K562 (cell line): ENCODE measurements at regions not wholly inside any gene's neighbourhood (a gene's known extent, or its start where the extent isn't known, plus 50 kb on each side); places are given as distances from the start of the nearest gene placed in this dataset.

Source experiments
- ATF1 ChIP-seq, 2 experiments: fragments of 450-650 bp in 1 of 2; IDR thresholded peaks; 2 replicates each; pipeline ENCODE4 v1.6.1; 2016; ENCODE audit warnings: missing compliant biosample characterization in 1 of 2, missing genetic modification characterization in 1 of 2
- BRCA1 ChIP-seq, 2 experiments: fragments of 450-650 bp in 1 of 2; sonication (generic) in 1 of 2; formaldehyde crosslinking in 1 of 2; IDR thresholded peaks; 2 replicates each; pipeline versions ENCODE4 v1.5.0 to v1.6.1; 2017 to 2020; ENCODE audit warnings: mild to moderate bottlenecking in 1 of 2, missing genetic modification reagents in 1 of 2
- HCFC1 ChIP-seq: IDR thresholded peaks from 2 replicates; pipeline ENCODE4 v1.6.1; 2012; ENCODE audit warnings: low read depth, low read length, improper control_type of control experiment
- MNT ChIP-seq, 2 experiments: fragments of 450-650 bp; conservative IDR thresholded peaks; 2 replicates each; pipeline ENCODE4 v1.6.1; 2017; ENCODE audit warnings: mild to moderate bottlenecking in 2 of 2, moderate library complexity in 2 of 2
- TEAD1 ChIP-seq, 2 experiments: fragments of 450-650 bp in 1 of 2; sonication (generic) in 1 of 2; formaldehyde crosslinking; IDR thresholded peaks; 2 replicates each; pipeline versions ENCODE4 v1.4.0 to v1.8.0; 2020 to 2022; ENCODE audit warnings: mild to moderate bottlenecking in 2 of 2, missing genetic modification reagents in 1 of 2
- ZFPM2 ChIP-seq: fragments of 250-450 bp; sonication (Bioruptor Pico); IDR thresholded peaks from 2 replicates; pipeline ENCODE4 v1.5.1; 2022; ENCODE audit warnings: mild to moderate bottlenecking
- ZNF3 ChIP-seq: fragments of 250-450 bp; sonication (Bioruptor Pico); IDR thresholded peaks from 2 replicates; pipeline ENCODE4 v1.5.0; 2021; ENCODE audit warnings: mild to moderate bottlenecking, moderate library complexity
- TF ChIP-seq, protein P1 (sequence below): fragments of 450-650 bp; IDR thresholded peaks from 2 replicates; pipeline ENCODE4 v1.6.1; 2016; ENCODE audit warnings: mild to moderate bottlenecking, moderate library complexity
- TF ChIP-seq, protein P2 (sequence below): IDR thresholded peaks from 2 replicates; pipeline ENCODE4 v1.6.1; 2011; ENCODE audit not compliant: insufficient read length; ENCODE audit errors: extremely low read depth

- TF ChIP-seq, protein P1, sequence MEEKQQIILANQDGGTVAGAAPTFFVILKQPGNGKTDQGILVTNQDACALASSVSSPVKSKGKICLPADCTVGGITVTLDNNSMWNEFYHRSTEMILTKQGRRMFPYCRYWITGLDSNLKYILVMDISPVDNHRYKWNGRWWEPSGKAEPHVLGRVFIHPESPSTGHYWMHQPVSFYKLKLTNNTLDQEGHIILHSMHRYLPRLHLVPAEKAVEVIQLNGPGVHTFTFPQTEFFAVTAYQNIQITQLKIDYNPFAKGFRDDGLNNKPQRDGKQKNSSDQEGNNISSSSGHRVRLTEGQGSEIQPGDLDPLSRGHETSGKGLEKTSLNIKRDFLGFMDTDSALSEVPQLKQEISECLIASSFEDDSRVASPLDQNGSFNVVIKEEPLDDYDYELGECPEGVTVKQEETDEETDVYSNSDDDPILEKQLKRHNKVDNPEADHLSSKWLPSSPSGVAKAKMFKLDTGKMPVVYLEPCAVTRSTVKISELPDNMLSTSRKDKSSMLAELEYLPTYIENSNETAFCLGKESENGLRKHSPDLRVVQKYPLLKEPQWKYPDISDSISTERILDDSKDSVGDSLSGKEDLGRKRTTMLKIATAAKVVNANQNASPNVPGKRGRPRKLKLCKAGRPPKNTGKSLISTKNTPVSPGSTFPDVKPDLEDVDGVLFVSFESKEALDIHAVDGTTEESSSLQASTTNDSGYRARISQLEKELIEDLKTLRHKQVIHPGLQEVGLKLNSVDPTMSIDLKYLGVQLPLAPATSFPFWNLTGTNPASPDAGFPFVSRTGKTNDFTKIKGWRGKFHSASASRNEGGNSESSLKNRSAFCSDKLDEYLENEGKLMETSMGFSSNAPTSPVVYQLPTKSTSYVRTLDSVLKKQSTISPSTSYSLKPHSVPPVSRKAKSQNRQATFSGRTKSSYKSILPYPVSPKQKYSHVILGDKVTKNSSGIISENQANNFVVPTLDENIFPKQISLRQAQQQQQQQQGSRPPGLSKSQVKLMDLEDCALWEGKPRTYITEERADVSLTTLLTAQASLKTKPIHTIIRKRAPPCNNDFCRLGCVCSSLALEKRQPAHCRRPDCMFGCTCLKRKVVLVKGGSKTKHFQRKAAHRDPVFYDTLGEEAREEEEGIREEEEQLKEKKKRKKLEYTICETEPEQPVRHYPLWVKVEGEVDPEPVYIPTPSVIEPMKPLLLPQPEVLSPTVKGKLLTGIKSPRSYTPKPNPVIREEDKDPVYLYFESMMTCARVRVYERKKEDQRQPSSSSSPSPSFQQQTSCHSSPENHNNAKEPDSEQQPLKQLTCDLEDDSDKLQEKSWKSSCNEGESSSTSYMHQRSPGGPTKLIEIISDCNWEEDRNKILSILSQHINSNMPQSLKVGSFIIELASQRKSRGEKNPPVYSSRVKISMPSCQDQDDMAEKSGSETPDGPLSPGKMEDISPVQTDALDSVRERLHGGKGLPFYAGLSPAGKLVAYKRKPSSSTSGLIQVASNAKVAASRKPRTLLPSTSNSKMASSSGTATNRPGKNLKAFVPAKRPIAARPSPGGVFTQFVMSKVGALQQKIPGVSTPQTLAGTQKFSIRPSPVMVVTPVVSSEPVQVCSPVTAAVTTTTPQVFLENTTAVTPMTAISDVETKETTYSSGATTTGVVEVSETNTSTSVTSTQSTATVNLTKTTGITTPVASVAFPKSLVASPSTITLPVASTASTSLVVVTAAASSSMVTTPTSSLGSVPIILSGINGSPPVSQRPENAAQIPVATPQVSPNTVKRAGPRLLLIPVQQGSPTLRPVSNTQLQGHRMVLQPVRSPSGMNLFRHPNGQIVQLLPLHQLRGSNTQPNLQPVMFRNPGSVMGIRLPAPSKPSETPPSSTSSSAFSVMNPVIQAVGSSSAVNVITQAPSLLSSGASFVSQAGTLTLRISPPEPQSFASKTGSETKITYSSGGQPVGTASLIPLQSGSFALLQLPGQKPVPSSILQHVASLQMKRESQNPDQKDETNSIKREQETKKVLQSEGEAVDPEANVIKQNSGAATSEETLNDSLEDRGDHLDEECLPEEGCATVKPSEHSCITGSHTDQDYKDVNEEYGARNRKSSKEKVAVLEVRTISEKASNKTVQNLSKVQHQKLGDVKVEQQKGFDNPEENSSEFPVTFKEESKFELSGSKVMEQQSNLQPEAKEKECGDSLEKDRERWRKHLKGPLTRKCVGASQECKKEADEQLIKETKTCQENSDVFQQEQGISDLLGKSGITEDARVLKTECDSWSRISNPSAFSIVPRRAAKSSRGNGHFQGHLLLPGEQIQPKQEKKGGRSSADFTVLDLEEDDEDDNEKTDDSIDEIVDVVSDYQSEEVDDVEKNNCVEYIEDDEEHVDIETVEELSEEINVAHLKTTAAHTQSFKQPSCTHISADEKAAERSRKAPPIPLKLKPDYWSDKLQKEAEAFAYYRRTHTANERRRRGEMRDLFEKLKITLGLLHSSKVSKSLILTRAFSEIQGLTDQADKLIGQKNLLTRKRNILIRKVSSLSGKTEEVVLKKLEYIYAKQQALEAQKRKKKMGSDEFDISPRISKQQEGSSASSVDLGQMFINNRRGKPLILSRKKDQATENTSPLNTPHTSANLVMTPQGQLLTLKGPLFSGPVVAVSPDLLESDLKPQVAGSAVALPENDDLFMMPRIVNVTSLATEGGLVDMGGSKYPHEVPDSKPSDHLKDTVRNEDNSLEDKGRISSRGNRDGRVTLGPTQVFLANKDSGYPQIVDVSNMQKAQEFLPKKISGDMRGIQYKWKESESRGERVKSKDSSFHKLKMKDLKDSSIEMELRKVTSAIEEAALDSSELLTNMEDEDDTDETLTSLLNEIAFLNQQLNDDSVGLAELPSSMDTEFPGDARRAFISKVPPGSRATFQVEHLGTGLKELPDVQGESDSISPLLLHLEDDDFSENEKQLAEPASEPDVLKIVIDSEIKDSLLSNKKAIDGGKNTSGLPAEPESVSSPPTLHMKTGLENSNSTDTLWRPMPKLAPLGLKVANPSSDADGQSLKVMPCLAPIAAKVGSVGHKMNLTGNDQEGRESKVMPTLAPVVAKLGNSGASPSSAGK = peak; percentile 63
- TF ChIP-seq ZFPM2 (CRISPR knock-in tag) = no peak
- TF ChIP-seq ATF1 (CRISPR knock-in tag; IDR thresholded peaks at IDR 0.05) = no peak
- TF ChIP-seq ATF1 (tag; IDR thresholded peaks at IDR 0.05) = peak; percentile 95
- TF ChIP-seq HCFC1 = peak; percentile 49
- no peak for TF ChIP-seq ZNF3 (CRISPR knock-in tag)
- TF ChIP-seq MNT (conservative IDR thresholded peaks at IDR 0.05) = peak; percentile 89 to 93
- 0 out of 4 replicates have a peak, but pooled peaks of 1 of the 2 experiments have one; percentile 30 for TF ChIP-seq TEAD1 (CRISPR knock-in tag; IDR thresholded peaks at IDR 0.05)
- no peak for TF ChIP-seq BRCA1 (IDR thresholded peaks at IDR 0.05)
- no peak for TF ChIP-seq BRCA1 (CRISPR knock-in tag; IDR thresholded peaks at IDR 0.05)
- TF ChIP-seq, protein P2, sequence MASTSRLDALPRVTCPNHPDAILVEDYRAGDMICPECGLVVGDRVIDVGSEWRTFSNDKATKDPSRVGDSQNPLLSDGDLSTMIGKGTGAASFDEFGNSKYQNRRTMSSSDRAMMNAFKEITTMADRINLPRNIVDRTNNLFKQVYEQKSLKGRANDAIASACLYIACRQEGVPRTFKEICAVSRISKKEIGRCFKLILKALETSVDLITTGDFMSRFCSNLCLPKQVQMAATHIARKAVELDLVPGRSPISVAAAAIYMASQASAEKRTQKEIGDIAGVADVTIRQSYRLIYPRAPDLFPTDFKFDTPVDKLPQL = peak; percentile 92
Observed at GRCh38 chr16:8109510-8110369, 480.6 kb downstream of the TMEM114 start (continued).
